ENCODE measurements at regions not wholly inside any gene's neighbourhood (a gene's known extent, or its start where the extent isn't known, plus 50 kb on each side); places are given as distances from the start of the nearest gene placed in this dataset.

DNA sequence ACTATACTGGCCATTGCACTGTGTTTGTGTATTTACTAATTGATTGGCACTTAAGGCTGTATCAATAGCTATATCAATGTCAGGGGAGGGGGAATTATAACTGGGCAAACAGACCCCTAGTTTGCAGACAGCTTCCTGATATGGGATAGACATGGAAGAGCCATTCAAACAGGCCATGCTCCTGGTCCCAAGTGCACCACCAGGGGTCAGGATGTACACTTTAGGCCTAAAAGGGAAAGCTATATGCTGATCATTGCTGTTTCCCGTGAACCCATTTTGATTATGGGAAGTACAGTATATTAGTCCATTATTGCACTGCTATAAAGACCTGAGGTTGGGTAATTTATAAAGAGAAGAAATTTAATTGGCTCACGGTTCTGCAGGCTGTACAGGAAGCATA is 124.9 kb upstream of the BACE2 start:
- Histone ChIP-seq H3K27me3 (ENCODE audit: control insufficient read depth, insufficient read depth, low read length) (no peaks in the 10 kb centered on the region), H3K9me3 (ENCODE audit: control insufficient read depth, insufficient read depth, low read length) (peaks cover 20% of the 10 kb centered on the region), H3K27ac (ENCODE audit: low read depth, low read length) (no peak overlapping the region), H3K4me3 (ENCODE audit: low read depth, low read length) (no peak overlapping the region)
- CTCF ChIA-PET, result no interaction called here
- DNase-seq (ENCODE audit: low read depth, low spot score), result no peak
- TF ChIP-seq, protein P1, sequence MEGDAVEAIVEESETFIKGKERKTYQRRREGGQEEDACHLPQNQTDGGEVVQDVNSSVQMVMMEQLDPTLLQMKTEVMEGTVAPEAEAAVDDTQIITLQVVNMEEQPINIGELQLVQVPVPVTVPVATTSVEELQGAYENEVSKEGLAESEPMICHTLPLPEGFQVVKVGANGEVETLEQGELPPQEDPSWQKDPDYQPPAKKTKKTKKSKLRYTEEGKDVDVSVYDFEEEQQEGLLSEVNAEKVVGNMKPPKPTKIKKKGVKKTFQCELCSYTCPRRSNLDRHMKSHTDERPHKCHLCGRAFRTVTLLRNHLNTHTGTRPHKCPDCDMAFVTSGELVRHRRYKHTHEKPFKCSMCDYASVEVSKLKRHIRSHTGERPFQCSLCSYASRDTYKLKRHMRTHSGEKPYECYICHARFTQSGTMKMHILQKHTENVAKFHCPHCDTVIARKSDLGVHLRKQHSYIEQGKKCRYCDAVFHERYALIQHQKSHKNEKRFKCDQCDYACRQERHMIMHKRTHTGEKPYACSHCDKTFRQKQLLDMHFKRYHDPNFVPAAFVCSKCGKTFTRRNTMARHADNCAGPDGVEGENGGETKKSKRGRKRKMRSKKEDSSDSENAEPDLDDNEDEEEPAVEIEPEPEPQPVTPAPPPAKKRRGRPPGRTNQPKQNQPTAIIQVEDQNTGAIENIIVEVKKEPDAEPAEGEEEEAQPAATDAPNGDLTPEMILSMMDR (IDR thresholded peaks at IDR 0.05; ENCODE audit: low read depth, low read length), result no peak
- POLR2A ChIA-PET, result no interaction called here

DNA sequence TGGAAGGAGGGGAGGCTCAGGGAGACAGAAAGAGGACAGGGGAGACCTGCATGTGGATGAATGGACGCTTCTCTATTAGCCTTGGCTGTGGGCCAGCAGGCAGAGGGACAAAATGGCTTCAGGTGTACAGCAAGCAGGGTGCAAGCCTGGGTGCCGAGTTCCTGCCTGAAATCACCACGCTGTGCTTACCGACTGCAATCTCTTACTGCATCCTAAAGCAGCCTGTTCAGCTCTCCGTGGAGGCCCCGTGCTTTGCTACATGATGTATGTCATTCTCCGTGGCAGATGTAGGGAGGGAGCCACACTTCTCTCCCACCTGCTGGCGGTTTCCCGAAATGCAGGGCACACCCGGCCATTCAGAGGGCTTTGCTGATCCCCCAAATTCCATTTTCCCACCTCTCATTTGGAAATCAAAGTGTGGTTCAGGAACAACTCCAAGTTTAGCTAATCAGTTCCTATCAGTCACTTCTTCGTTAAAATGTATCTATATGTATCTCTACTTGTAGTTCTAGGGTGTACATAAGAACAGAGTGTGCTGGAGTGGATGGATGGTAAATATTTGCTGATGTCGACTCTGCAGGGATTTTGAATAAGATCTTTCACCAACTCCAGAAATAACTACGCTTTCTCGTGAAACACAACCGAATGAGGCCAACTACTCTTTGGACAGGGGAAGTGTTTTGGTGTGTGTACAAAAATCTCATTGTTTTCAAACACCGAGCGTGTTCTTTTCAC is 122.3 kb upstream of the BACE2 start:
- peaks cover 10% of the 10 kb centered on the region; the same call in 1 of the 2 replicates for H3K9me3 ChIP-seq (ENCODE audit: control insufficient read depth, insufficient read depth, low read length)
- CTCF ChIA-PET, result no interaction called here
- POLR2A ChIA-PET, result no interaction called here
- no peak for DNase-seq (ENCODE audit: low read depth, low spot score)
- no peaks in the 10 kb centered on the region for H3K27me3 ChIP-seq (ENCODE audit: control insufficient read depth, insufficient read depth, low read length)
- TF ChIP-seq, protein P1 (IDR thresholded peaks at IDR 0.05; ENCODE audit: low read depth, low read length), result no peak
- no peak overlapping the region for H3K27ac ChIP-seq (ENCODE audit: low read depth, low read length)
- no peak overlapping the region for H3K4me3 ChIP-seq (ENCODE audit: low read depth, low read length)

DNA sequence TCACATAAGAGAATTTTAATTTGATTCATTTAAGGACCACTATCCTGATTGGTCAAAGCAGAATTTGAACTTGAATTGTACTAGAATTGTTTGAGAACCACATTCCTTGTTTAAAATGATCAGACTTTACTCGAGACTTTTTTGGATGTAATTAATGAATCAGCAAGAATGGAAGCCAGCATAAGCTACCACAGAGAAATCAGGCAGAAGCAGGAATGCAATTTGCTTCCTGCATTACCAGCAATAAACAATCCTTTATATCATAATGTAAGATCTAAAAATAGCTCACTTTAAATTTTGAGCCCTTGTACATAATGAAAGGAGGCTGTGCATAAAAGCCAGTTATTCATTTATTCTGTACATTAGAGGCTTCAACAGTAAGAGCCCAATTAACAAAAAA is 119.8 kb upstream of the BACE2 start:
- TF ChIP-seq, protein P1 (IDR thresholded peaks at IDR 0.05; ENCODE audit: low read depth, low read length), result no peak
- POLR2A ChIA-PET, result no interaction called here
- Histone ChIP-seq H3K9me3 (ENCODE audit: control insufficient read depth, insufficient read depth, low read length) (peaks cover 12% of the 10 kb centered on the region; the same call in 1 of the 2 replicates), H3K27ac (ENCODE audit: low read depth, low read length) (no peak overlapping the region), H3K27me3 (ENCODE audit: control insufficient read depth, insufficient read depth, low read length) (no peaks in the 10 kb centered on the region), H3K4me3 (ENCODE audit: low read depth, low read length) (no peak overlapping the region)
- CTCF ChIA-PET, result no interaction called here
- DNase-seq (ENCODE audit: low read depth, low spot score), result no peak

DNA sequence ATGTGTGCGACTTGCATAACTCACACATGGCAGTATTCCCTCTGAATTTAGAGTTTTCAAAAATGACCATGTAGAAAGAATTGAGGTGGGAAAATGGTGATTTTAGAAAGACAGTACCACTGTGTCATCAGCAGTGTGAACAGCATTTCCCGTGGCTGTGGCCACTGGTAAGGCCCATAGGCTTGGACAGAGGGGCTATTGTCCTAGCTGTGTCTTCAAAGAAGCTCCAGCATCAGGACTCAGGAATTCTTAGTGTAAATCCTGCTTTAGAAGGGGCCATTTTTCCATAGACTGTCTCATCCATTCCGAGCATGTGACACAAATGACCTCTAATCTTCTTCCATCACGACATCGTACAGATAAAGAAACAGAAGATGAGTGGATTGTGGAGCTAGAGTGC is 119.3 kb upstream of the BACE2 start:
- H3K27me3 ChIP-seq (ENCODE audit: control insufficient read depth, insufficient read depth, low read length), result no peaks in the 10 kb centered on the region
- POLR2A ChIA-PET, result no interaction called here
- CTCF ChIA-PET, result interaction anchor here (0.7 kb wide), 1 partner anchor 234 kb away, joined by 3 read pairs; no protein-coding TSS in a partner anchor
- H3K9me3 ChIP-seq (ENCODE audit: control insufficient read depth, insufficient read depth, low read length), result peaks cover 12% of the 10 kb centered on the region; the same call in 1 of the 2 replicates
- H3K27ac ChIP-seq (ENCODE audit: low read depth, low read length), result no peak overlapping the region
- no peak overlapping the region for H3K4me3 ChIP-seq (ENCODE audit: low read depth, low read length)
- TF ChIP-seq, protein P1 (IDR thresholded peaks at IDR 0.05; ENCODE audit: low read depth, low read length), result no peak
- DNase-seq (ENCODE audit: low read depth, low spot score), result no peak

DNA sequence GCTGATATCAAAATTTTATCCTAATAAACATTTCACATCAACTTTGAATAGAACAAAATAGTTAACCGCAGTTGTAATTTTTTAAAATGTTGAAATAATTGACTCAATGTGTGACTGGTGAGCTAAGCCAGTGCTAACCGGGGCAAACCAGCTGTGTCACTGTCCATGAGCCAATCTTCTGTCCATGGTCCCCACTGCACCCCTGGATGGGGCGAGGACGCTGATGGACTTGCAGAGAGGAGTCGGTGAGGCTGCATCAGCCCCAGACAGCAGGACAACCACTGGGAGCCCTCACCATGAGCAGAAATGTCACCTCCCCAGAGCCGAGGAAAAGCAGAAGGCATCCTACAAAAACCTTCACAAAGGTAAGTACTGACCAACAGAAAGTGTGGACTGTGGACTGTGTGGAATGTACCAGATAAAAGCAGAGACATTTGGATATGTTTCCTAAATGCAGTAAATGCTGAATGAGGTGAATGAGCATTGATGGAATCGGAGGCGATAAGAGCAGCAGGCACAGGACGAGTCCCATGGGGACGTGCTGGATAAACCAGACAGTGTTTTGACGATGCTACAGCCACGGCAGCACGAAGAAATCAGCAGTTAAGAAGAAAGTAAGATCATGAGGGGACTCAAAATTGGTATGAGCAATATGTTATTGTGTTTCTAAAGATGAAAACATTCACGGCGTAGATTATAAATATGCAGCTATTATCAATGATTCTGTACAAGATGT is 115.0 kb upstream of the BACE2 start:
- CTCF ChIA-PET, result no interaction called here
- POLR2A ChIA-PET, result no interaction called here
- Histone ChIP-seq H3K27me3 (ENCODE audit: control insufficient read depth, insufficient read depth, low read length) (no peaks in the 10 kb centered on the region), H3K4me3 (ENCODE audit: low read depth, low read length) (no peak overlapping the region), H3K9me3 (ENCODE audit: control insufficient read depth, insufficient read depth, low read length) (peaks cover 15% of the 10 kb centered on the region), H3K27ac (ENCODE audit: low read depth, low read length) (no peak overlapping the region)
- no peak for DNase-seq (ENCODE audit: low read depth, low spot score)
- TF ChIP-seq, protein P1 (IDR thresholded peaks at IDR 0.05; ENCODE audit: low read depth, low read length), result no peak
